Cardiac muscle cell (in vitro differentiated cells and primary cell): ENCODE measurements at regions not wholly inside any gene's neighbourhood (a gene's known extent, or its start where the extent isn't known, plus 50 kb on each side); places are given as distances from the start of the nearest gene placed in this dataset.

Experiments
- DNase-seq, 2 donors: peaks; one replicate each; pipeline versions ENCODE4 v3.0.0 to v3.0.0-alpha.2; 2010 to 2017; ENCODE audit warnings: low read depth in 1 of 2, low spot score in 1 of 2
- H3K27ac ChIP-seq: fragments of 200-600 bp; sonication (generic); 2 replicates; pipeline ENCODE4 v1.5.1; 2016
- H3K27me3 ChIP-seq: fragments of 200-600 bp; sonication (generic); 2 replicates; pipeline ENCODE4 v1.6.0; 2016; ENCODE audit warnings: control low read depth
- H3K36me3 ChIP-seq: fragments of 200-600 bp; sonication (generic); 2 replicates; pipeline ENCODE4 v1.5.1; 2016; ENCODE audit warnings: control low read depth
- H3K4me1 ChIP-seq: fragments of 200-600 bp; sonication (generic); 2 replicates; pipeline ENCODE4 v1.8.1; 2017; ENCODE audit warnings: low read depth, mild to moderate bottlenecking, mixed run types
- H3K4me3 ChIP-seq: fragments of 200-600 bp; sonication (generic); 2 replicates; pipeline ENCODE4 v1.5.1; 2016; ENCODE audit warnings: mild to moderate bottlenecking
- H3K9me3 ChIP-seq: fragments of 200-600 bp; sonication (generic); 2 replicates; pipeline ENCODE4 v1.5.1; 2017; ENCODE audit warnings: low read depth, mild to moderate bottlenecking, control low read depth
- TF ChIP-seq, protein P1 (sequence below): IDR thresholded peaks from 2 replicates; pipeline ENCODE4 v1.5.1; 2012; ENCODE audit warnings: low read depth, mild to moderate bottlenecking, low read length

DNA sequence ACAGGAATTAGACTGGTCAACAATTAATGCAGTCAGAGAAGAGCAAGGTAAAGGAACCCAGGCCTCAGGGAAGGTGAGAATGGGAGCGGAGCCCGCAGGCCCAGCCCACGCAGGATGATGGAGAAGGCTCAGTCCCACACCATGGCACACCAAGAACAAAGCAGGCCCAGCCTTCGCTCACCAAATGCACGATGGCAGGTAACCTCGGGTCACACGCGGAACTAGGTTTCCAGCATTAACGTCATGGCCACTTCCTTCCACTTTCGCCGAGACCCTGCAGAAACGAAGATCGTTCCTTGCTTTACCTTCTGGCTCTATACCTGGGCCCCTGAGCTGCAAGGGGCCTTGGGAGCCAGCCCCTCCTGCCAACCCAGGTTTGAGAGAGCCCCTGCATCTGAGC is 240.2 kb upstream of the C1orf174 start:
- H3K27me3 ChIP-seq = no peaks in the 10 kb centered on the region
- H3K4me3 ChIP-seq = no peak overlapping the region
- H3K9me3 ChIP-seq = no peaks in the 10 kb centered on the region
- no peaks in the 10 kb centered on the region for H3K4me1 ChIP-seq
- no peak for DNase-seq
- no peaks in the 10 kb centered on the region for H3K36me3 ChIP-seq
- TF ChIP-seq, protein P1, sequence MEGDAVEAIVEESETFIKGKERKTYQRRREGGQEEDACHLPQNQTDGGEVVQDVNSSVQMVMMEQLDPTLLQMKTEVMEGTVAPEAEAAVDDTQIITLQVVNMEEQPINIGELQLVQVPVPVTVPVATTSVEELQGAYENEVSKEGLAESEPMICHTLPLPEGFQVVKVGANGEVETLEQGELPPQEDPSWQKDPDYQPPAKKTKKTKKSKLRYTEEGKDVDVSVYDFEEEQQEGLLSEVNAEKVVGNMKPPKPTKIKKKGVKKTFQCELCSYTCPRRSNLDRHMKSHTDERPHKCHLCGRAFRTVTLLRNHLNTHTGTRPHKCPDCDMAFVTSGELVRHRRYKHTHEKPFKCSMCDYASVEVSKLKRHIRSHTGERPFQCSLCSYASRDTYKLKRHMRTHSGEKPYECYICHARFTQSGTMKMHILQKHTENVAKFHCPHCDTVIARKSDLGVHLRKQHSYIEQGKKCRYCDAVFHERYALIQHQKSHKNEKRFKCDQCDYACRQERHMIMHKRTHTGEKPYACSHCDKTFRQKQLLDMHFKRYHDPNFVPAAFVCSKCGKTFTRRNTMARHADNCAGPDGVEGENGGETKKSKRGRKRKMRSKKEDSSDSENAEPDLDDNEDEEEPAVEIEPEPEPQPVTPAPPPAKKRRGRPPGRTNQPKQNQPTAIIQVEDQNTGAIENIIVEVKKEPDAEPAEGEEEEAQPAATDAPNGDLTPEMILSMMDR = no peak
- no peak overlapping the region for H3K27ac ChIP-seq

DNA sequence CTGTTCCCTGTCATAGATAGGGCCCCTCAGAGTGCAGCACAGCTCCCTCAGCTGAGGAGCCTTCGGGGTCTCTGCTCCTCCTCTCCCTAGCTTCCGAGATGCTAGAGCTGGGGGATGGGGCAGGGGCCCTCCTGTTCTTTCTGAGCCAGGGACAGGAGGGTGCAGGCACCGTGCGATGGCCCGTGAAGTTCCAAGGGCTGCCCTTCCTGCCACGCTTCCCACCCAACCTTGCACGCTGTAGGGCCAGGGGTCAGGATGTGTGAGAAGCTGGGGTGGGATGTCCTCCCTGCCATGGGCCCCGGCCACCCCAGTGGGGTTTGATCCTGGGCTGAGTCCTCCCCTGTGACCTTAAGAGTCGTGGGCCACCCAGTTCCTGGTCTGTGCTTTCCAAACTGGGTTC is 240.7 kb upstream of the C1orf174 start:
- TF ChIP-seq, protein P1 = no peak
- H3K27ac ChIP-seq = no peak overlapping the region

DNA sequence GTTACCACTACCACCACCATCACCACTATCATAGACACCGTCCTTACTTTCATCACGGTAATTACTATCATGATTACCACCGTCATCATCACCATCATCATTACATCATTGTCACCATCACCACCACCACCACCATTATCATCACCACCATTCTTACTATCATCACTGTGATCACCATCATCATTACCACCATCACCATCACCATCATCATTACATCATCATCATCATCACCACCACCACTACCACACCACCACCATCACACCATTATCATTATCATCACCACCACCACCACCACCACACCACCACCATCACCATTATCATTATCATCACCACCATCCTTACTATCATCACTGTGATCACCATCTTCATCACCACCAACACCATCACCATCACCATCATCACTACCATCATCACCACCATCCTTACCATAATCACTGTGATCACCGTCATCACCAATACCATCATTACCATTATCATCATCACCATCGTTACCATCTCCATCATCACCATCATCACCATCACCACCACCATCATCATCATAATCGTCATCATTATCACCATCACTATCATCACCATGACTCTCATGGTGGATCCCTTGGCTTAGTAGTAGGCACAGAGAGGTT is 244.4 kb upstream of the C1orf174 start:
- Histone ChIP-seq H3K4me3 (no peak overlapping the region), H3K9me3 (no peaks in the 10 kb centered on the region), H3K4me1 (no peaks in the 10 kb centered on the region), H3K27ac (no peak overlapping the region), H3K27me3 (no peaks in the 10 kb centered on the region), H3K36me3 (no peaks in the 10 kb centered on the region)
- no peak for DNase-seq
- TF ChIP-seq, protein P1 = no peak

More for the DNA sequence above, 240.7 kb upstream of the C1orf174 start:
- H3K4me1 ChIP-seq = no peaks in the 10 kb centered on the region
- no peaks in the 10 kb centered on the region for H3K9me3 ChIP-seq
- DNase-seq = no peak
- no peaks in the 10 kb centered on the region for H3K27me3 ChIP-seq
- no peaks in the 10 kb centered on the region for H3K36me3 ChIP-seq
- H3K4me3 ChIP-seq = no peak overlapping the region

DNA sequence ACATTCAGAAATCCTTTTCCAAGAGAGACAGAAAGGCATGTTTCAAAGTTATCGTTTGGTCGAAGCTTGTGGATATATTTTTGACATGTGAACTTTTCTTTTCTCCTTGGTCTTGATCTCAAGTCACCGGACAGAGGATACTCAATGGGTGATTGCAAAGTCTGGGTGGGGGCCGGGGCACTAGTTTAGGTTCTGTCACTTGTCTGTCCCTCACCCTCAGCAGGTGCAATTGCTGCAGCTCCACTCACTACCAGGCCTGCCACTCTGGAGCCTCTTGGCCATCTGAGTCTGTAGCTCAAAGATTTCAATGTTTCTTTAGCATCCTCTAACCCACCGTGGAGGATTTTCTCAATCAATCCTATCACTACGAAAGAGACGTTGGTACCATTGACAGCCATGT is 246.0 kb upstream of the C1orf174 start:
- Histone ChIP-seq H3K36me3 (no peaks in the 10 kb centered on the region), H3K27ac (no peak overlapping the region), H3K4me3 (no peak overlapping the region), H3K9me3 (peaks cover 4% of the 10 kb centered on the region), H3K4me1 (no peaks in the 10 kb centered on the region), H3K27me3 (no peaks in the 10 kb centered on the region)
- TF ChIP-seq, protein P1 = no peak
- no peak for DNase-seq

DNA sequence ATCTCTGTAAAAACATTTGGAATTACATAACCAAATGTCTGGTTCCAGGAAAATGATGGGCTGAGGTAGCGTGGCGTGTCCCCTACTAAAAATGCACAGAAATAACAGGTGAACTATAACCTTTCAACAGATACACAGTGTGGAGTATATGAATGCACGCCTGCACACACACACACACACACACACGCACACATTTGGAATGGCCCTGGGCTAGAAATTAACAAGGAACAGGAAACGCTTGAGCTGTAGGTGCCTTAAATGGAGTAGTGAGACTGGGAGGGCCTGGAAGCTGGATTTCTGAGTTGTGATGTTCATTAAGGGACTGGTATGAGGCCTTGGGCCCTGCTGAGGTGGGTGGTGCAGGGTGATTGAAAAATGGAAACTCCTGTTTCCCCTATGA is 246.5 kb upstream of the C1orf174 start:
- TF ChIP-seq, protein P1 = no peak

More for the DNA sequence above, 246.5 kb upstream of the C1orf174 start:
- H3K27me3 ChIP-seq = no peaks in the 10 kb centered on the region
- H3K9me3 ChIP-seq = peaks cover 4% of the 10 kb centered on the region
- H3K36me3 ChIP-seq = no peaks in the 10 kb centered on the region
- no peak overlapping the region for H3K4me3 ChIP-seq
- no peaks in the 10 kb centered on the region for H3K4me1 ChIP-seq
- no peak overlapping the region for H3K27ac ChIP-seq
- no peak for DNase-seq
